Esophagus squamous epithelium (tissue), 4 donors: ENCODE measurements at regions not wholly inside any gene's neighbourhood (a gene's known extent, or its start where the extent isn't known, plus 50 kb on each side); places are given as distances from the start of the nearest gene placed in this dataset.

ENCODE experiments used
- CTCF ChIP-seq, 6 experiments: fragments of 450-650 bp in 4 of 6; fragments of 200-600 bp in 2 of 6; sonication (generic) in 2 of 6; IDR thresholded peaks; one replicate each; pipeline ENCODE4 v1.5.1; 2016 to 2019; ENCODE audit warnings: antibody characterized with exemption in 6 of 6, mild to moderate bottlenecking in 4 of 6, moderate library complexity in 4 of 6
- POLR2A ChIP-seq, 4 donors: fragments of 450-650 bp; IDR thresholded peaks; one replicate each; pipeline ENCODE4 v1.6.1; 2017; ENCODE audit warnings: antibody characterized with exemption in 4 of 4, mild to moderate bottlenecking in 4 of 4, moderate library complexity in 3 of 4

GRCh38 chr9:69985971-69986370, 57.7 kb upstream of the MAMDC2 start:
- TF ChIP-seq CTCF (IDR thresholded peaks at IDR 0.05) (no peak), POLR2A (IDR thresholded peaks at IDR 0.05) (no peak)
